Jurkat, Clone E6-1 (cell line): ENCODE measurements at regions not wholly inside any gene's neighbourhood (a gene's known extent, or its start where the extent isn't known, plus 50 kb on each side); places are given as distances from the start of the nearest gene placed in this dataset.

ENCODE experiments used
- DNase-seq: peaks from one replicate; pipeline ENCODE4 v3.0.0-alpha.2; 2011; ENCODE audit warnings: low read depth, low spot score
- H3K4me3 ChIP-seq: 2 replicates; pipeline ENCODE4 v1.5.1; 2011; ENCODE audit warnings: mild to moderate bottlenecking, low read length, control low read depth, moderate library complexity

GRCh38 chr5:167012123-167013034 lies 1279.1 kb upstream of the WWC1 start:
- no peak for DNase-seq
- H3K4me3 ChIP-seq = no peak overlapping the region

GRCh38 chr5:167014401-167015056 lies 1276.9 kb upstream of the WWC1 start:
- DNase-seq = no peak
- no peak overlapping the region for H3K4me3 ChIP-seq

- no peak for DNase-seq
- no peak overlapping the region for H3K4me3 ChIP-seq
Observed at GRCh38 chr5:167020418-167020817, 1271.0 kb upstream of the WWC1 start.

GRCh38 chr5:167029488-167029887 lies 1262.0 kb upstream of the WWC1 start:
- no peak overlapping the region for H3K4me3 ChIP-seq
- no peak for DNase-seq

- no peak overlapping the region for H3K4me3 ChIP-seq
- DNase-seq = peak; percentile 16
Observed at GRCh38 chr5:167030500-167031120, 1260.8 kb upstream of the WWC1 start.

GRCh38 chr5:167036585-167036984 lies 1254.9 kb upstream of the WWC1 start:
- no peak overlapping the region for H3K4me3 ChIP-seq
- DNase-seq = no peak

- no peak overlapping the region for H3K4me3 ChIP-seq
- DNase-seq = peak; percentile 43
Observed at GRCh38 chr5:167049043-167049663, 1242.3 kb upstream of the WWC1 start.

GRCh38 chr5:167049771-167050567 lies 1241.5 kb upstream of the WWC1 start:
- H3K4me3 ChIP-seq = no peak overlapping the region
- no peak for DNase-seq

- no peak overlapping the region for H3K4me3 ChIP-seq
- no peak for DNase-seq
Observed at GRCh38 chr5:167050568-167051401, 1240.7 kb upstream of the WWC1 start.

- H3K4me3 ChIP-seq = no peak overlapping the region
- no peak for DNase-seq
Observed at GRCh38 chr5:167051402-167051768, 1240.1 kb upstream of the WWC1 start.

GRCh38 chr5:167052791-167053190 lies 1238.7 kb upstream of the WWC1 start:
- no peak for DNase-seq
- H3K4me3 ChIP-seq = no peak overlapping the region

- H3K4me3 ChIP-seq = no peak overlapping the region
- no peak for DNase-seq
Observed at GRCh38 chr5:167057665-167058064, 1233.8 kb upstream of the WWC1 start.

- DNase-seq = no peak
- no peak overlapping the region for H3K4me3 ChIP-seq
Observed at GRCh38 chr5:167061695-167062094, 1229.8 kb upstream of the WWC1 start.

GRCh38 chr5:167063116-167063515 lies 1228.3 kb upstream of the WWC1 start:
- no peak overlapping the region for H3K4me3 ChIP-seq
- DNase-seq = no peak

GRCh38 chr5:167063788-167064187 lies 1227.7 kb upstream of the WWC1 start:
- no peak overlapping the region for H3K4me3 ChIP-seq
- DNase-seq = no peak

- no peak for DNase-seq
- no peak overlapping the region for H3K4me3 ChIP-seq
Observed at GRCh38 chr5:167064198-167064776, 1227.2 kb upstream of the WWC1 start.

GRCh38 chr5:167065794-167066193 lies 1225.7 kb upstream of the WWC1 start:
- no peak for DNase-seq
- H3K4me3 ChIP-seq = no peak overlapping the region
